Type B pancreatic cell (in vitro differentiated cells): ENCODE measurements at regions not wholly inside any gene's neighbourhood (a gene's known extent, or its start where the extent isn't known, plus 50 kb on each side); places are given as distances from the start of the nearest gene placed in this dataset.

ENCODE experiments used
- DNase-seq: peaks from one replicate; pipeline ENCODE4 v3.0.0; 2021; ENCODE audit warnings: mixed read lengths; ENCODE audit not compliant: unreplicated experiment; ENCODE audit errors: extremely low spot score
- H3K27ac Mint-ChIP-seq: 2 replicates; pipeline ENCODE4 v1.8.0; 2021; ENCODE audit warnings: mild to moderate bottlenecking, mixed read lengths
- H3K27me3 Mint-ChIP-seq: 2 replicates; pipeline ENCODE4 v1.8.0; 2021; ENCODE audit warnings: mixed read lengths
- H3K36me3 Mint-ChIP-seq: 2 replicates; pipeline ENCODE4 v1.8.0; 2021; ENCODE audit warnings: mixed read lengths
- H3K4me1 Mint-ChIP-seq: one replicate; pipeline ENCODE4 v1.8.0; 2021; ENCODE audit warnings: mixed read lengths; ENCODE audit not compliant: unreplicated experiment
- H3K4me3 Mint-ChIP-seq: 2 replicates; pipeline ENCODE4 v1.8.0; 2021; ENCODE audit warnings: mild to moderate bottlenecking, mixed read lengths
- H3K9me3 Mint-ChIP-seq: 2 replicates; pipeline ENCODE4 v1.8.0; 2021; ENCODE audit warnings: mixed read lengths
- CTCF ChIP-seq: fragments of 200-600 bp; sonication (generic); conservative IDR thresholded peaks from 2 replicates; pipeline ENCODE4 v1.5.0; 2021; ENCODE audit warnings: antibody characterized with exemption, mild to moderate bottlenecking

DNA sequence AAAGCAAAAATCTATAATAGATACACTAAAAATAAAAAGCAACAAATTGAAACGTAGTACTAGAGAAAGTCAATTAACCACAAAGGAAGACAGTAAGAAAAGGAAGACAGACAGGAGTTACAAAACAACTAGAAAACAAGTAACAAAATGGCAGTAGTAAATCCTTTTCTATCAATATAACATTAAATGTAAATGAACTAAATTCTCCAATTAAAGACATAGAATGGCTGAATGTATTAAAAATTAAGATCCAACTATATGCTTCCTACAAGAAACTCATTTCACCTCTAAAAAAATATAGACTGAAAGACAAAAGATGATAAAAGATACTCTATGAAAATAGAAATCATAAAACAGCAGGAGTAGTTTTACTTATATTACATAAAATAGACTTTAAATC is 79.1 kb downstream of the CTH start:
- DNase-seq, result no peak
- Mint-ChIP-seq H3K27ac (no peak overlapping the region), H3K4me1 (no peaks in the 10 kb centered on the region), H3K4me3 (no peak overlapping the region), H3K9me3 (no peaks in the 10 kb centered on the region), H3K27me3 (peaks cover 2% of the 10 kb centered on the region), H3K36me3 (no peaks in the 10 kb centered on the region)
- TF ChIP-seq CTCF, result no peak

DNA sequence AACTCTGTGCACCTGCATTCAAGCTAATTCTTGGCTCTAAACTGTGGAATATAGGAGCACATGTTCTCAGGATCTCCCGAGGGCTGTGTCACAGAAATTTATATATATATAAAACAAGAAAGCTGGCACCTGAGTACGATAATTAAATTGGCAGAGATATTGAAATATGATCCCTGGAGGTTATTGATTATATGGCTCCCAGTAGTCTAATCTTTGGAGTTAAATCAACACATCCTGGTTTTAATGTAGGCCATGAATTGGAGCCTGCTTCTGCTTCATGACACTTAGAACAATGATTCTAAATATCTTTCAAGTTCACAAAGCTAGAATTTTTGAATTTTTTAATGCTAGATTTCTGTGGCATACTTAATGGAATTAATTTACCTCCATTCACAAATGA is 84.3 kb downstream of the CTH start:
- Mint-ChIP-seq H3K4me3 (no peak overlapping the region), H3K27me3 (peaks cover 2% of the 10 kb centered on the region), H3K9me3 (no peaks in the 10 kb centered on the region), H3K4me1 (no peaks in the 10 kb centered on the region), H3K36me3 (no peaks in the 10 kb centered on the region), H3K27ac (no peak overlapping the region)
- no peak for TF ChIP-seq CTCF
- no peak for DNase-seq

GRCh38 chr1:70496181-70496580 is 85.1 kb downstream of the CTH start:
- Mint-ChIP-seq H3K27me3 (peaks cover 2% of the 10 kb centered on the region), H3K4me3 (no peak overlapping the region), H3K27ac (no peak overlapping the region), H3K36me3 (no peaks in the 10 kb centered on the region), H3K4me1 (no peaks in the 10 kb centered on the region), H3K9me3 (no peaks in the 10 kb centered on the region)
- DNase-seq, result no peak
- TF ChIP-seq CTCF, result no peak

GRCh38 chr1:70497152-70497551 is 86.1 kb downstream of the CTH start:
- DNase-seq, result no peak
- H3K4me1 Mint-ChIP-seq, result no peaks in the 10 kb centered on the region
- no peaks in the 10 kb centered on the region for H3K9me3 Mint-ChIP-seq
- H3K27me3 Mint-ChIP-seq, result peaks cover 2% of the 10 kb centered on the region
- TF ChIP-seq CTCF, result no peak
- no peak overlapping the region for H3K4me3 Mint-ChIP-seq
- no peak overlapping the region for H3K27ac Mint-ChIP-seq
- no peaks in the 10 kb centered on the region for H3K36me3 Mint-ChIP-seq

GRCh38 chr1:70498666-70499065 is 87.6 kb downstream of the CTH start:
- no peak overlapping the region for H3K27ac Mint-ChIP-seq

More at GRCh38 chr1:70498666-70499065, 87.6 kb downstream of the CTH start:
- no peaks in the 10 kb centered on the region for H3K36me3 Mint-ChIP-seq
- H3K4me3 Mint-ChIP-seq, result no peak overlapping the region
- H3K4me1 Mint-ChIP-seq, result no peaks in the 10 kb centered on the region
- peaks cover 2% of the 10 kb centered on the region for H3K27me3 Mint-ChIP-seq
- no peak for TF ChIP-seq CTCF
- H3K9me3 Mint-ChIP-seq, result no peaks in the 10 kb centered on the region
- no peak for DNase-seq
